K562 (cell line): ENCODE measurements at regions not wholly inside any gene's neighbourhood (a gene's known extent, or its start where the extent isn't known, plus 50 kb on each side); places are given as distances from the start of the nearest gene placed in this dataset.

ENCODE experiments used
- ATAC-seq: fragments of 200-7000 bp; cut with Tn5 transposase; 3 replicates; pipeline ENCODE4 v1.9.1; 2020; ENCODE audit warnings: moderate library complexity
- BruUV-seq: library from RNA; stranded (reverse); fragments of 400-500 nt; replicated peaks from 2 replicates; lab custom pipeline; 2021; lab: Mats Ljungman, UMichigan
- CTCF ChIA-PET: fragments of 300-600 bp; formaldehyde crosslinking; extraction: SDS; loops from one replicate; lab custom pipeline; 2021; ENCODE audit warnings: low intra/inter-chr PET ratio; lab: Yijun Ruan, JAX
- POLR2A ChIA-PET: fragments of 300-600, 350-650 bp; sonication (Branson Sonifier 250); formaldehyde crosslinking; extraction: SDS; loops from one replicate; lab custom pipeline; 2021; ENCODE audit warnings: antibody characterized with exemption, inconsistent platforms; lab: Yijun Ruan, JAX
- DNase-seq, 4 experiments: peaks; one replicate each; pipeline versions ENCODE4 v3.0.0 to v3.0.0-alpha.2; 2011 to 2018; ENCODE audit warnings: low spot score in 3 of 4, mixed read lengths in 3 of 4; ENCODE audit errors: extremely low read depth in 1 of 4
- FAIRE-seq: peaks from 2 replicates; lab custom pipeline; 2011; peaks lifted over from hg19 to GRCh38; lab: Jason Lieb, UNC
- H2AFZ ChIP-seq: 2 replicates; pipeline ENCODE4 v1.6.0; 2011; ENCODE audit warnings: low read depth, low read length, control low read depth, inconsistent platforms
- H3K27ac ChIP-seq: fragments of 200-600 bp; 3 replicates; pipeline ENCODE4 v1.8.0; 2011; ENCODE audit warnings: low read depth, mild to moderate bottlenecking, control low read depth, inconsistent platforms, low read length, moderate library complexity, mixed read lengths; ENCODE audit errors: extremely low read depth
- H3K27me3 ChIP-seq, 2 experiments: fragments of 300-600 bp in 1 of 2; 2 replicates in 1 of 2; 3 replicates in 1 of 2; pipeline versions ENCODE4 v1.6.0 to v1.8.0; 2011; ENCODE audit warnings: inconsistent platforms in 2 of 2, low read length in 2 of 2, mild to moderate bottlenecking in 1 of 2, mixed read lengths in 1 of 2, moderate library complexity in 1 of 2; ENCODE audit not compliant: control insufficient read depth in 2 of 2, insufficient read depth in 2 of 2
- H3K36me3 ChIP-seq: fragments of 300-600 bp; 3 replicates; pipeline ENCODE4 v1.8.0; 2011; ENCODE audit warnings: mild to moderate bottlenecking, low read length, inconsistent platforms; ENCODE audit not compliant: control insufficient read depth, insufficient read depth
- H3K4me1 ChIP-seq, 2 experiments: fragments of 200-600 bp in 1 of 2; replicated peaks in 1 of 2; 2 replicates in 1 of 2; 3 replicates in 1 of 2; pipeline versions ENCODE4 v1.5.1 to v1.8.0; 2011; ENCODE audit warnings: inconsistent platforms in 2 of 2, low read length in 2 of 2, mild to moderate bottlenecking in 1 of 2, mixed read lengths in 1 of 2, moderate library complexity in 1 of 2; ENCODE audit not compliant: control insufficient read depth in 2 of 2, insufficient read depth in 2 of 2
- H3K4me2 ChIP-seq: 2 replicates; pipeline ENCODE4 v1.6.1; 2011; ENCODE audit warnings: low read length, control low read depth, inconsistent platforms, mixed read lengths; ENCODE audit not compliant: insufficient read depth
- H3K4me3 ChIP-seq: fragments of 200-600 bp; sonication (generic), shearing (Covaris generic); 2 replicates; pipeline ENCODE4 v1.5.1; 2016; ENCODE audit warnings: control low read depth, inconsistent platforms
- H3K79me2 ChIP-seq: fragments of 200-600 bp; 3 replicates; pipeline ENCODE4 v1.8.0; 2011; ENCODE audit warnings: low read length, inconsistent platforms; ENCODE audit not compliant: control insufficient read depth, insufficient read depth
- H3K9ac ChIP-seq, 2 experiments: 2 replicates each; pipeline versions ENCODE4 v1.6.0 to v1.6.1; 2011; ENCODE audit warnings: low read depth in 2 of 2, low read length in 2 of 2, control low read depth in 1 of 2, inconsistent platforms in 1 of 2, mild to moderate bottlenecking in 1 of 2, mixed read lengths in 1 of 2; ENCODE audit not compliant: insufficient read depth in 1 of 2
- H3K9me1 ChIP-seq: one replicate; pipeline ENCODE4 v1.6.0; 2011; ENCODE audit warnings: inconsistent platforms, mild to moderate bottlenecking, low read length, moderate library complexity; ENCODE audit not compliant: control insufficient read depth, insufficient read depth
- H3K9me3 ChIP-seq: replicated peaks from 2 replicates; pipeline ENCODE4 v1.5.1; 2011; ENCODE audit warnings: low read depth, low read length, inconsistent platforms; ENCODE audit not compliant: control insufficient read depth, insufficient read depth
- H4K20me1 ChIP-seq: replicated peaks from 2 replicates; pipeline ENCODE4 v1.6.1; 2011; ENCODE audit warnings: low read length, inconsistent platforms, mixed read lengths; ENCODE audit not compliant: control insufficient read depth, insufficient read depth
- BRCA1 ChIP-seq, 2 experiments: fragments of 450-650 bp in 1 of 2; sonication (generic) in 1 of 2; formaldehyde crosslinking in 1 of 2; IDR thresholded peaks; 2 replicates each; pipeline versions ENCODE4 v1.5.0 to v1.6.1; 2017 to 2020; ENCODE audit warnings: mild to moderate bottlenecking in 1 of 2, missing genetic modification reagents in 1 of 2
- CBX2 ChIP-seq: fragments of 200-600 bp; sonication (generic); IDR thresholded peaks from one replicate; pipeline ENCODE4 v1.6.1; 2012; ENCODE audit warnings: mild to moderate bottlenecking, low read length, inconsistent platforms; ENCODE audit not compliant: insufficient read depth, poor library complexity, severe bottlenecking
- CHD2 ChIP-seq: IDR thresholded peaks from 2 replicates; pipeline ENCODE4 v1.6.1; 2011; ENCODE audit warnings: low read depth, low read length
- EHMT2 ChIP-seq: fragments of 450-650 bp; IDR thresholded peaks from 2 replicates; pipeline ENCODE4 v1.6.1; 2018; ENCODE audit warnings: antibody characterized with exemption
- FOXA1 ChIP-seq: fragments of 450-650 bp; IDR thresholded peaks from 2 replicates; pipeline ENCODE4 v1.6.1; 2016; ENCODE audit warnings: mild to moderate bottlenecking, borderline replicate concordance
- GATA2 ChIP-seq: sonication (generic); formaldehyde crosslinking; IDR thresholded peaks from 2 replicates; pipeline ENCODE4 v1.4.0; 2020; ENCODE audit warnings: mild to moderate bottlenecking, missing genetic modification reagents
- KLF13 ChIP-seq: fragments of 450-650 bp; IDR thresholded peaks from 2 replicates; pipeline ENCODE4 v1.6.1; 2016; ENCODE audit warnings: missing genetic modification characterization, low read depth, mild to moderate bottlenecking, missing compliant biosample characterization, moderate library complexity, borderline replicate concordance
- NFYB ChIP-seq: IDR thresholded peaks from 2 replicates; pipeline ENCODE4 v1.6.1; 2011; ENCODE audit warnings: mild to moderate bottlenecking, moderate library complexity; ENCODE audit not compliant: insufficient read length; ENCODE audit errors: extremely low read depth
- PML ChIP-seq: IDR thresholded peaks from 2 replicates; pipeline ENCODE4 v1.6.1; 2012; ENCODE audit warnings: low read length, inconsistent platforms
- RAD51 ChIP-seq: fragments of 450-650 bp; IDR thresholded peaks from 2 replicates; pipeline ENCODE4 v1.7.1; 2016; ENCODE audit warnings: low read depth, mild to moderate bottlenecking, borderline replicate concordance
- RUNX1 ChIP-seq: sonication (generic); IDR thresholded peaks from 2 replicates; pipeline ENCODE4 v1.6.1; 2016; ENCODE audit warnings: antibody characterized with exemption, low read depth
- SETDB1 ChIP-seq: IDR thresholded peaks from one replicate; pipeline ENCODE4 v1.6.1; 2012; ENCODE audit warnings: low read length, control low read depth, inconsistent platforms
- SRF ChIP-seq, 2 experiments: fragments of 250-450, 450-650 bp in 1 of 2; sonication (Bioruptor Pico) in 1 of 2; sonication (generic) in 1 of 2; formaldehyde crosslinking; IDR thresholded peaks; 2 replicates each; pipeline versions ENCODE4 v1.5.0 to v1.5.1; 2020 to 2022; ENCODE audit warnings: mild to moderate bottlenecking in 1 of 2, missing genetic modification reagents in 1 of 2
- TEAD2 ChIP-seq: fragments of 450-650 bp; IDR thresholded peaks from 2 replicates; pipeline ENCODE4 v1.6.1; 2016; ENCODE audit warnings: missing genetic modification characterization, control low read depth, missing compliant biosample characterization
- ZBTB7A ChIP-seq: IDR thresholded peaks from 2 replicates; pipeline ENCODE4 v1.6.1; 2011; ENCODE audit warnings: low read depth, mild to moderate bottlenecking, low read length, moderate library complexity, borderline replicate concordance; ENCODE audit not compliant: control insufficient read depth
- ZFPM2 ChIP-seq: fragments of 250-450 bp; sonication (Bioruptor Pico); IDR thresholded peaks from 2 replicates; pipeline ENCODE4 v1.5.1; 2022; ENCODE audit warnings: mild to moderate bottlenecking
- ZNF507 ChIP-seq: conservative IDR thresholded peaks from 2 replicates; pipeline ENCODE4 v1.6.1; 2017; ENCODE audit warnings: missing genetic modification characterization, missing compliant biosample characterization
- ZNF785 ChIP-seq: fragments of 250-450 bp; sonication (Bioruptor Pico); IDR thresholded peaks from 2 replicates; pipeline ENCODE4 v1.4.0; 2020; ENCODE audit warnings: mild to moderate bottlenecking
- WGBS: fragments of 100-300 bp; shearing (Covaris generic); methylation state at CpG from one replicate; pipeline ENCODE4 v1.1.6; 2016; ENCODE audit warnings: low coverage, mixed read lengths; ENCODE audit not compliant: insufficient coverage; ENCODE audit errors: missing lambda C conversion rate; 5-methylcytosine and 5-hydroxymethylcytosine counted together
- in situ Hi-C: fragments of 300-500 bp; cut with MboI; formaldehyde crosslinking; loops from 4 replicates; pipeline ENCODE4 v1.15.0; 2018; ENCODE audit warnings: inconsistent platforms, mixed read lengths
- intact Hi-C: fragments of 100-400 bp; cut with micrococcal nuclease; formaldehyde crosslinking; loops from 2 replicates; pipeline ENCODE4 v1.14.2; 2022
- TF ChIP-seq, protein P1 (sequence below): IDR thresholded peaks from 2 replicates; pipeline ENCODE4 v1.6.1; 2012; ENCODE audit warnings: low read depth, low read length, improper control_type of control experiment, borderline replicate concordance
- TF ChIP-seq, protein P2 (sequence below): fragments of 250-450 bp; sonication (Bioruptor Pico); IDR thresholded peaks from 2 replicates; pipeline ENCODE4 v1.8.0; 2022; ENCODE audit warnings: inconsistent platforms, mild to moderate bottlenecking, moderate library complexity, borderline replicate concordance

DNA sequence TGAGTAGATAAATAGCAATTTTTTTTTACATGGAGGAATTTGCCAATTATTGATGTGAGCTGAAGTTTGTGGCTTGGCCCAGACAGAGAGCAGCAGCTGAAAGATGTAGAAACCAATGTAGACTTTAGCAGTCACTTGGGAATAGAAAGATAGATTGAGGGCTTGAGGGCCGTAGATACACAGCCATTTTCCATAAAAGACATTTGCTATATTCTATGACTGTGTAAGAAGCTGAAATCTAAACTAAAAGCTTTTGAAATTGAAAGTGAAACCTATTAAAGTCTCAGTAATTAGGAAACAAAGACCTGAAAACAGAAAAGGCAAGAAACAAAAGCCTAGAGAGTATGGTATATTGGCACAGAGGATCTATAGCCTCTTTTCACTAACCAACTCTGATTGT, 332.7 kb downstream of the CENPW start:
- H2AFZ ChIP-seq: no peak overlapping the region
- CTCF ChIA-PET: no interaction called here
- no peaks in the 10 kb centered on the region for H3K9me3 ChIP-seq
- no peaks in the 10 kb centered on the region for H3K79me2 ChIP-seq
- DNase-seq: no peak
- no peaks in the 10 kb centered on the region for H3K9me1 ChIP-seq
- H3K9ac ChIP-seq: no peak overlapping the region
- H3K27me3 ChIP-seq: no peaks in the 10 kb centered on the region
- intact Hi-C loops (no loop called here), in situ Hi-C loops (no loop called here)
- H3K36me3 ChIP-seq: no peaks in the 10 kb centered on the region
- BruUV-seq: no TSS peak
- no peak overlapping the region for H3K4me2 ChIP-seq
- H4K20me1 ChIP-seq: no peaks in the 10 kb centered on the region
- H3K4me3 ChIP-seq: no peak overlapping the region
- no peak for ATAC-seq
- FAIRE-seq: no peak
- POLR2A ChIA-PET: no interaction called here
- no peaks in the 10 kb centered on the region for H3K4me1 ChIP-seq
- TF ChIP-seq, protein P1, sequence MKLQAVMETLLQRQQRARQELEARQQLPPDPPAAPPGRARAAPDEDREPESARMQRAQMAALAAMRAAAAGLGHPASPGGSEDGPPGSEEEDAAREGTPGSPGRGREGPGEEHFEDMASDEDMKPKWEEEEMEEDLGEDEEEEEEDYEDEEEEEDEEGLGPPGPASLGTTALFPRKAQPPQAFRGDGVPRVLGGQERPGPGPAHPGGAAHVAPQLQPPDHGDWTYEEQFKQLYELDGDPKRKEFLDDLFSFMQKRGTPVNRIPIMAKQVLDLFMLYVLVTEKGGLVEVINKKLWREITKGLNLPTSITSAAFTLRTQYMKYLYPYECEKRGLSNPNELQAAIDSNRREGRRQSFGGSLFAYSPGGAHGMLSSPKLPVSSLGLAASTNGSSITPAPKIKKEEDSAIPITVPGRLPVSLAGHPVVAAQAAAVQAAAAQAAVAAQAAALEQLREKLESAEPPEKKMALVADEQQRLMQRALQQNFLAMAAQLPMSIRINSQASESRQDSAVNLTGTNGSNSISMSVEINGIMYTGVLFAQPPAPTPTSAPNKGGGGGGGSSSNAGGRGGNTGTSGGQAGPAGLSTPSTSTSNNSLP: no peak
- TF ChIP-seq RAD51 (no peak), SETDB1 (no peak), ZFPM2 (no peak), CBX2 (no peak), TEAD2 (tag) (no peak), ZNF785 (CRISPR knock-in tag) (no peak), EHMT2 (no peak), GATA2 (no peak), SRF (CRISPR knock-in tag; IDR thresholded peaks at IDR 0.05) (no peak), PML (no peak), NFYB (no peak), ZNF507 (no peak), FOXA1 (no peak), RUNX1 (no peak), KLF13 (tag) (no peak), CHD2 (no peak), ZBTB7A (no peak), BRCA1 (IDR thresholded peaks at IDR 0.05) (no peak), BRCA1 (CRISPR knock-in tag; IDR thresholded peaks at IDR 0.05) (no peak)
- TF ChIP-seq, protein P2, sequence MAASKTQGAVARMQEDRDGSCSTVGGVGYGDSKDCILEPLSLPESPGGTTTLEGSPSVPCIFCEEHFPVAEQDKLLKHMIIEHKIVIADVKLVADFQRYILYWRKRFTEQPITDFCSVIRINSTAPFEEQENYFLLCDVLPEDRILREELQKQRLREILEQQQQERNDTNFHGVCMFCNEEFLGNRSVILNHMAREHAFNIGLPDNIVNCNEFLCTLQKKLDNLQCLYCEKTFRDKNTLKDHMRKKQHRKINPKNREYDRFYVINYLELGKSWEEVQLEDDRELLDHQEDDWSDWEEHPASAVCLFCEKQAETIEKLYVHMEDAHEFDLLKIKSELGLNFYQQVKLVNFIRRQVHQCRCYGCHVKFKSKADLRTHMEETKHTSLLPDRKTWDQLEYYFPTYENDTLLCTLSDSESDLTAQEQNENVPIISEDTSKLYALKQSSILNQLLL (CRISPR knock-in tag): no peak
- 0% methylated on average over 1 of the region's 1 CpG for WGBS
- H3K27ac ChIP-seq: no peak overlapping the region
